ENCODE measurements at regions not wholly inside any gene's neighbourhood (a gene's known extent, or its start where the extent isn't known, plus 50 kb on each side); places are given as distances from the start of the nearest gene placed in this dataset.
"Not testable (repeated sequence)": the region's sequence is repeated elsewhere in the genome, so short reads cannot be mapped to it uniquely, and the experiment has no call there.

GRCh38 chr5:6286404-6286803, 91.9 kb downstream of the MED10 start:
- Histone ChIP-seq H3K4me2 (ENCODE audit: insufficient read depth, low read length) (no peak overlapping the region), H3K79me2 (ENCODE audit: control insufficient read depth, insufficient read depth, low read length) (no peaks in the 10 kb centered on the region), H3K27ac (ENCODE audit: insufficient read depth, low read depth, low read length) (no peak overlapping the region), H2AFZ (ENCODE audit: low read depth, low read length) (no peak overlapping the region), H3K36me3 (ENCODE audit: control insufficient read depth in 2 of 2, extremely low read depth in 1 of 2, insufficient read depth in 2 of 2, low read length in 2 of 2) (no peaks in the 10 kb centered on the region), H4K20me1 (replicated peaks; ENCODE audit: control insufficient read depth, extremely low read depth, insufficient read depth, low read length) (no peaks in the 10 kb centered on the region), H3K9me1 (replicated peaks; ENCODE audit: control insufficient read depth, extremely low read depth, insufficient read depth, low read length) (no peaks in the 10 kb centered on the region), H3K4me3 (replicated peaks in 1 of 3; ENCODE audit: insufficient read depth in 1 of 3, low read depth in 1 of 3, low read length in 3 of 3) (no peak overlapping the region), H3K9ac (replicated peaks; ENCODE audit: extremely low read depth, insufficient read depth, low read length) (no peak overlapping the region), H3K4me1 (ENCODE audit: control insufficient read depth, extremely low read depth, insufficient read depth, low read length) (no peaks in the 10 kb centered on the region), H3K9me3 (replicated peaks; ENCODE audit: control insufficient read depth, insufficient read depth, low read length) (no peaks in the 10 kb centered on the region), H3K27me3 (ENCODE audit: control insufficient read depth in 2 of 2, insufficient read depth in 2 of 2, low read length in 2 of 2) (no peaks in the 10 kb centered on the region)
- CTCF ChIA-PET, result interaction anchor here (0.7 kb wide), 1 partner anchor 239 kb away, joined by 3 read pairs; no protein-coding TSS in a partner anchor
- DNase-seq (ENCODE audit: low read depth, low spot score), result no peak
- no peak for FAIRE-seq
- intact Hi-C loops (cut with micrococcal nuclease), result no loop called here
- POLR2A ChIA-PET, result no interaction called here
- TF ChIP-seq, protein P1, sequence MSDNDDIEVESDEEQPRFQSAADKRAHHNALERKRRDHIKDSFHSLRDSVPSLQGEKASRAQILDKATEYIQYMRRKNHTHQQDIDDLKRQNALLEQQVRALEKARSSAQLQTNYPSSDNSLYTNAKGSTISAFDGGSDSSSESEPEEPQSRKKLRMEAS (IDR thresholded peaks at IDR 0.05; ENCODE audit: insufficient read depth, insufficient read length), result no peak
- TF ChIP-seq GATA2 (IDR thresholded peaks at IDR 0.05; ENCODE audit: insufficient read depth, insufficient read length, low read depth, low read length), result no peak
- TF ChIP-seq MYC (IDR thresholded peaks at IDR 0.05; ENCODE audit: low read depth, low read length), result no peak
- TF ChIP-seq POLR2A (IDR thresholded peaks at IDR 0.05; ENCODE audit: low read depth, low read length), result no peak
- no peak for TF ChIP-seq EZH2 (IDR thresholded peaks at IDR 0.05; ENCODE audit: borderline replicate concordance, low read depth, low read length, severe bottlenecking)
- no peak for TF ChIP-seq POLR2AphosphoS5 (IDR thresholded peaks at IDR 0.05; ENCODE audit: insufficient read depth, low read depth, low read length)
- TF ChIP-seq FOS (IDR thresholded peaks at IDR 0.05; ENCODE audit: borderline replicate concordance, insufficient read depth, low read length), result no peak
- TF ChIP-seq, protein P2, sequence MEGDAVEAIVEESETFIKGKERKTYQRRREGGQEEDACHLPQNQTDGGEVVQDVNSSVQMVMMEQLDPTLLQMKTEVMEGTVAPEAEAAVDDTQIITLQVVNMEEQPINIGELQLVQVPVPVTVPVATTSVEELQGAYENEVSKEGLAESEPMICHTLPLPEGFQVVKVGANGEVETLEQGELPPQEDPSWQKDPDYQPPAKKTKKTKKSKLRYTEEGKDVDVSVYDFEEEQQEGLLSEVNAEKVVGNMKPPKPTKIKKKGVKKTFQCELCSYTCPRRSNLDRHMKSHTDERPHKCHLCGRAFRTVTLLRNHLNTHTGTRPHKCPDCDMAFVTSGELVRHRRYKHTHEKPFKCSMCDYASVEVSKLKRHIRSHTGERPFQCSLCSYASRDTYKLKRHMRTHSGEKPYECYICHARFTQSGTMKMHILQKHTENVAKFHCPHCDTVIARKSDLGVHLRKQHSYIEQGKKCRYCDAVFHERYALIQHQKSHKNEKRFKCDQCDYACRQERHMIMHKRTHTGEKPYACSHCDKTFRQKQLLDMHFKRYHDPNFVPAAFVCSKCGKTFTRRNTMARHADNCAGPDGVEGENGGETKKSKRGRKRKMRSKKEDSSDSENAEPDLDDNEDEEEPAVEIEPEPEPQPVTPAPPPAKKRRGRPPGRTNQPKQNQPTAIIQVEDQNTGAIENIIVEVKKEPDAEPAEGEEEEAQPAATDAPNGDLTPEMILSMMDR (IDR thresholded peaks at IDR 0.05; ENCODE audit: extremely low read depth in 1 of 2, insufficient read depth in 1 of 2, low read depth in 1 of 2, low read length in 2 of 2), result no peak
- no peak for TF ChIP-seq JUN (IDR thresholded peaks at IDR 0.05; ENCODE audit: borderline replicate concordance, insufficient read depth, insufficient read length, low read depth)
- dilution Hi-C loops (cut with MboI; ENCODE audit: extremely low pct_ligation_motif_present, low sequenced_read_pairs), result no loop called here
- BruUV-seq (replicated peaks), result no TSS peak

GRCh38 chr5:6284491-6284890, 93.9 kb downstream of the MED10 start:
- H3K9me1 ChIP-seq (replicated peaks; ENCODE audit: control insufficient read depth, extremely low read depth, insufficient read depth, low read length); H3K4me2 ChIP-seq (ENCODE audit: insufficient read depth, low read length); H4K20me1 ChIP-seq (replicated peaks; ENCODE audit: control insufficient read depth, extremely low read depth, insufficient read depth, low read length); H3K27me3 ChIP-seq (ENCODE audit: control insufficient read depth in 2 of 2, insufficient read depth in 2 of 2, low read length in 2 of 2); H3K9ac ChIP-seq (replicated peaks; ENCODE audit: extremely low read depth, insufficient read depth, low read length); H3K79me2 ChIP-seq (ENCODE audit: control insufficient read depth, insufficient read depth, low read length); BruUV-seq (replicated peaks); FAIRE-seq; H3K4me3 ChIP-seq (replicated peaks in 1 of 3; ENCODE audit: insufficient read depth in 1 of 3, low read depth in 1 of 3, low read length in 3 of 3); H3K9me3 ChIP-seq (replicated peaks; ENCODE audit: control insufficient read depth, insufficient read depth, low read length); H3K4me1 ChIP-seq (ENCODE audit: control insufficient read depth, extremely low read depth, insufficient read depth, low read length); CTCF ChIA-PET; DNase-seq (ENCODE audit: low read depth, low spot score); H3K36me3 ChIP-seq (ENCODE audit: control insufficient read depth in 2 of 2, extremely low read depth in 1 of 2, insufficient read depth in 2 of 2, low read length in 2 of 2); H2AFZ ChIP-seq (ENCODE audit: low read depth, low read length); POLR2A ChIA-PET; dilution Hi-C loops (cut with MboI; ENCODE audit: extremely low pct_ligation_motif_present, low sequenced_read_pairs); H3K27ac ChIP-seq (ENCODE audit: insufficient read depth, low read depth, low read length); intact Hi-C loops (cut with micrococcal nuclease): not testable (repeated sequence)
